NT2/D1 (cell line): ENCODE measurements at regions not wholly inside any gene's neighbourhood (a gene's known extent, or its start where the extent isn't known, plus 50 kb on each side); places are given as distances from the start of the nearest gene placed in this dataset.

Experiments used
- DNase-seq: peaks from one replicate; pipeline ENCODE4 v3.0.0-alpha.2; 2011; ENCODE audit warnings: low read depth, low spot score
- H3K27me3 ChIP-seq: 2 replicates; pipeline ENCODE4 v1.6.0; 2011; ENCODE audit warnings: mild to moderate bottlenecking; ENCODE audit not compliant: insufficient read length, insufficient read depth
- H3K36me3 ChIP-seq: 2 replicates; pipeline ENCODE4 v1.6.1; 2011; ENCODE audit warnings: mild to moderate bottlenecking, low read length, mixed read lengths; ENCODE audit not compliant: insufficient read depth, insufficient read length
- H3K4me1 ChIP-seq: 2 replicates; pipeline ENCODE4 v1.5.1; 2011; ENCODE audit not compliant: insufficient read depth, insufficient read length
- H3K4me3 ChIP-seq: 2 replicates; pipeline ENCODE4 v1.5.1; 2011; ENCODE audit warnings: low read depth; ENCODE audit not compliant: insufficient read length
- H3K9ac ChIP-seq: 2 replicates; pipeline ENCODE4 v1.6.0; 2011; ENCODE audit warnings: low read depth; ENCODE audit not compliant: insufficient read length
- H3K9me3 ChIP-seq: 2 replicates; pipeline ENCODE4 v1.5.1; 2011; ENCODE audit warnings: mild to moderate bottlenecking, low read length; ENCODE audit not compliant: insufficient read depth
- SUZ12 ChIP-seq: IDR thresholded peaks from 2 replicates; pipeline ENCODE4 v1.6.1; 2011; ENCODE audit not compliant: insufficient read length, insufficient read depth; ENCODE audit errors: extremely low read depth
- YY1 ChIP-seq: IDR thresholded peaks from 2 replicates; pipeline ENCODE4 v1.6.1; 2011; ENCODE audit not compliant: insufficient read length, insufficient read depth
- ZNF274 ChIP-seq: IDR thresholded peaks from 2 replicates; pipeline ENCODE4 v1.6.1; 2011; ENCODE audit warnings: mild to moderate bottlenecking, low read depth, low read length

GRCh38 chr10:107391901-107392300, 227.4 kb upstream of the SORCS1 start:
- Histone ChIP-seq H3K9ac (no peak overlapping the region), H3K36me3 (no peaks in the 10 kb centered on the region), H3K9me3 (no peaks in the 10 kb centered on the region), H3K27me3 (no peaks in the 10 kb centered on the region), H3K4me1 (no peaks in the 10 kb centered on the region), H3K4me3 (no peak overlapping the region)
- DNase-seq = no peak
- TF ChIP-seq SUZ12 = no peak

- Histone ChIP-seq H3K9ac (no peak overlapping the region), H3K36me3 (no peaks in the 10 kb centered on the region), H3K4me1 (no peaks in the 10 kb centered on the region), H3K4me3 (no peak overlapping the region), H3K9me3 (no peaks in the 10 kb centered on the region), H3K27me3 (no peaks in the 10 kb centered on the region)
- no peak for TF ChIP-seq YY1
- TF ChIP-seq ZNF274 = no peak
- no peak for TF ChIP-seq SUZ12
- no peak for DNase-seq
Observed at GRCh38 chr10:107390563-107390962, 226.1 kb upstream of the SORCS1 start.

GRCh38 chr10:107383357-107383756, 218.9 kb upstream of the SORCS1 start:
- Histone ChIP-seq H3K27me3 (no peaks in the 10 kb centered on the region), H3K9me3 (no peaks in the 10 kb centered on the region)
- DNase-seq = no peak

GRCh38 chr10:107379601-107380000, 215.1 kb upstream of the SORCS1 start:
- TF ChIP-seq SUZ12 (no peak), ZNF274 (no peak), YY1 (no peak)

More at GRCh38 chr10:107383357-107383756, 218.9 kb upstream of the SORCS1 start:
- H3K36me3 ChIP-seq = no peaks in the 10 kb centered on the region
- H3K4me3 ChIP-seq = no peak overlapping the region
- H3K9ac ChIP-seq = no peak overlapping the region
- TF ChIP-seq ZNF274 (no peak), SUZ12 (no peak), YY1 (no peak)
- no peaks in the 10 kb centered on the region for H3K4me1 ChIP-seq

GRCh38 chr10:107371801-107372200, 207.3 kb upstream of the SORCS1 start:
- H3K36me3 ChIP-seq = no peaks in the 10 kb centered on the region
- no peaks in the 10 kb centered on the region for H3K27me3 ChIP-seq
- H3K9ac ChIP-seq = no peak overlapping the region
- H3K4me3 ChIP-seq = no peak overlapping the region
- no peaks in the 10 kb centered on the region for H3K9me3 ChIP-seq
- TF ChIP-seq SUZ12 (no peak), YY1 (no peak), ZNF274 (no peak)
- DNase-seq = no peak
- no peaks in the 10 kb centered on the region for H3K4me1 ChIP-seq

More at GRCh38 chr10:107379601-107380000, 215.1 kb upstream of the SORCS1 start:
- Histone ChIP-seq H3K36me3 (no peaks in the 10 kb centered on the region), H3K4me1 (no peaks in the 10 kb centered on the region), H3K9me3 (no peaks in the 10 kb centered on the region), H3K9ac (no peak overlapping the region), H3K27me3 (no peaks in the 10 kb centered on the region), H3K4me3 (no peak overlapping the region)
- no peak for DNase-seq

- Histone ChIP-seq H3K4me3 (no peak overlapping the region), H3K27me3 (no peaks in the 10 kb centered on the region), H3K9ac (no peak overlapping the region), H3K4me1 (no peaks in the 10 kb centered on the region), H3K36me3 (no peaks in the 10 kb centered on the region), H3K9me3 (no peaks in the 10 kb centered on the region)
- TF ChIP-seq SUZ12 (no peak), YY1 (no peak), ZNF274 (no peak)
- no peak for DNase-seq
Observed at GRCh38 chr10:107364872-107365271, 200.4 kb upstream of the SORCS1 start.

GRCh38 chr10:107362306-107362705, 197.8 kb upstream of the SORCS1 start:
- H3K4me1 ChIP-seq = no peaks in the 10 kb centered on the region
- no peaks in the 10 kb centered on the region for H3K36me3 ChIP-seq
- no peaks in the 10 kb centered on the region for H3K27me3 ChIP-seq
- DNase-seq = no peak
- H3K4me3 ChIP-seq = no peak overlapping the region
- no peak for TF ChIP-seq SUZ12
- TF ChIP-seq ZNF274 = no peak
- no peak for TF ChIP-seq YY1
- H3K9ac ChIP-seq = no peak overlapping the region
- no peaks in the 10 kb centered on the region for H3K9me3 ChIP-seq

GRCh38 chr10:107357033-107357432, 192.5 kb upstream of the SORCS1 start:
- no peak overlapping the region for H3K9ac ChIP-seq
- TF ChIP-seq SUZ12 = no peak
- no peak for TF ChIP-seq YY1
- no peak for TF ChIP-seq ZNF274
- H3K36me3 ChIP-seq = no peaks in the 10 kb centered on the region
- H3K4me3 ChIP-seq = no peak overlapping the region
- H3K9me3 ChIP-seq = no peaks in the 10 kb centered on the region
- DNase-seq = no peak
- H3K4me1 ChIP-seq = no peaks in the 10 kb centered on the region
- no peaks in the 10 kb centered on the region for H3K27me3 ChIP-seq
